ENCODE measurements at regions not wholly inside any gene's neighbourhood (a gene's known extent, or its start where the extent isn't known, plus 50 kb on each side); places are given as distances from the start of the nearest gene placed in this dataset.
A peak's percentile ranks its signal among the peaks of the same experiment; 100 is the strongest.

GRCh38 chr5:90022711-90023053, 386.9 kb downstream of the CETN3 start:
- Histone ChIP-seq H3K36me3 (ENCODE audit: control insufficient read depth, insufficient read depth, low read length) (no peaks in the 10 kb centered on the region), H3K27me3 (replicated peaks; ENCODE audit: control insufficient read depth, insufficient read depth, low read length) (no peaks in the 10 kb centered on the region), H3K4me3 (replicated peaks; ENCODE audit: low read depth, low read length) (no peak overlapping the region)
- TF ChIP-seq, protein P1, sequence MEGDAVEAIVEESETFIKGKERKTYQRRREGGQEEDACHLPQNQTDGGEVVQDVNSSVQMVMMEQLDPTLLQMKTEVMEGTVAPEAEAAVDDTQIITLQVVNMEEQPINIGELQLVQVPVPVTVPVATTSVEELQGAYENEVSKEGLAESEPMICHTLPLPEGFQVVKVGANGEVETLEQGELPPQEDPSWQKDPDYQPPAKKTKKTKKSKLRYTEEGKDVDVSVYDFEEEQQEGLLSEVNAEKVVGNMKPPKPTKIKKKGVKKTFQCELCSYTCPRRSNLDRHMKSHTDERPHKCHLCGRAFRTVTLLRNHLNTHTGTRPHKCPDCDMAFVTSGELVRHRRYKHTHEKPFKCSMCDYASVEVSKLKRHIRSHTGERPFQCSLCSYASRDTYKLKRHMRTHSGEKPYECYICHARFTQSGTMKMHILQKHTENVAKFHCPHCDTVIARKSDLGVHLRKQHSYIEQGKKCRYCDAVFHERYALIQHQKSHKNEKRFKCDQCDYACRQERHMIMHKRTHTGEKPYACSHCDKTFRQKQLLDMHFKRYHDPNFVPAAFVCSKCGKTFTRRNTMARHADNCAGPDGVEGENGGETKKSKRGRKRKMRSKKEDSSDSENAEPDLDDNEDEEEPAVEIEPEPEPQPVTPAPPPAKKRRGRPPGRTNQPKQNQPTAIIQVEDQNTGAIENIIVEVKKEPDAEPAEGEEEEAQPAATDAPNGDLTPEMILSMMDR (IDR thresholded peaks at IDR 0.05; ENCODE audit: insufficient read depth, low read length, poor library complexity, severe bottlenecking): no peak
- no peak for DNase-seq (ENCODE audit: extremely low read depth, insufficient read length)

- Histone ChIP-seq H3K4me3 (replicated peaks; ENCODE audit: low read depth, low read length) (no peak overlapping the region), H3K27me3 (replicated peaks; ENCODE audit: control insufficient read depth, insufficient read depth, low read length) (no peaks in the 10 kb centered on the region), H3K36me3 (ENCODE audit: control insufficient read depth, insufficient read depth, low read length) (no peaks in the 10 kb centered on the region)
- no peak for DNase-seq (ENCODE audit: extremely low read depth, insufficient read length)
- TF ChIP-seq, protein P1 (IDR thresholded peaks at IDR 0.05; ENCODE audit: insufficient read depth, low read length, poor library complexity, severe bottlenecking): no peak
These were observed 387.4 kb downstream of the CETN3 start for GRCh38 chr5:90022002-90022710.

GRCh38 chr5:90020575-90021538, 388.7 kb downstream of the CETN3 start:
- H3K27me3 ChIP-seq (replicated peaks; ENCODE audit: control insufficient read depth, insufficient read depth, low read length): no peaks in the 10 kb centered on the region
- TF ChIP-seq, protein P1 (IDR thresholded peaks at IDR 0.05; ENCODE audit: insufficient read depth, low read length, poor library complexity, severe bottlenecking): no peak
- H3K36me3 ChIP-seq (ENCODE audit: control insufficient read depth, insufficient read depth, low read length): no peaks in the 10 kb centered on the region
- peak overlapping the region; percentile 37 for H3K4me3 ChIP-seq (replicated peaks; ENCODE audit: low read depth, low read length)
- peak; percentile 73 for DNase-seq (ENCODE audit: extremely low read depth, insufficient read length)

DNA sequence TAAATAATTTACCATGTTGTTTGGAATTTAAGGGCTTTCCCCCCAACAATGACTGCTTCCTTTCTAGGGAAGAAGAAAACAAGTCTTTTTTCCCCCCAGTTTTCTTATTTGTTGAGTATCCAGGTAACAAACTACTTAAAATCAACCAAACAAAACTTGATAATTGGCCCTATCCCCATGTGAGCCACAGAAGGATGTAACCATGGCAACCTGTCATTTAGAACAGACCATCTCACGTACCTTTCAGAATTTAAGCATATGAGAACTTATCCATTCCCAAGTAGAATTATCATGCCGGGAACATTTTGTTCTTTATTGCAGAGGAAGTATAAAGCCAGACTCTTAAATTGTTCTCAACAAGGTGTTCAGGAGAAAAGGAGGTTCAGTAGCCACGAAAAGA, 392.3 kb downstream of the CETN3 start:
- TF ChIP-seq, protein P1 (IDR thresholded peaks at IDR 0.05; ENCODE audit: insufficient read depth, low read length, poor library complexity, severe bottlenecking): no peak
- H3K27me3 ChIP-seq (replicated peaks; ENCODE audit: control insufficient read depth, insufficient read depth, low read length): no peaks in the 10 kb centered on the region
- H3K36me3 ChIP-seq (ENCODE audit: control insufficient read depth, insufficient read depth, low read length): no peaks in the 10 kb centered on the region
- no peak for DNase-seq (ENCODE audit: extremely low read depth, insufficient read length)
- no peak overlapping the region for H3K4me3 ChIP-seq (replicated peaks; ENCODE audit: low read depth, low read length)

DNA sequence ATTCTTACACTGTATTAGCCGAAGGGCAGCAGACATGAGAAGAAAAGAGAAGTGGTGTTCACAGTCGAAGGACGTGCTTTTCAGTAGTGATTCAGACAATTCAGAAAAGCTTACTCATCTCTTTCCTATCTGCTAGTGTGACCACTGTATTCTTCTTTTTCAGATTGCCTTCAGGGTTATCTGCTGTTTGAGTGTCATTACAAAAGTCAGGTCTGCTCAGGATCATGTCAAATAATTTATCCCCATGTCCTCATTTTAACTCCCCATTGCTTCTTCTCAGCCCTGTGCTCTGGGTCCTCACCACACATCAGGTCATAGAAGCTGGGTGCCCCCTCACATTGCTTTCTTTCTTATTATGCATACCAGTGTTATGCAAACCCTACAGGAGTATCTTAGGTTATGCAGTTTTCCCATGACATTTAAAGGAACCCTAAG, 394.0 kb downstream of the CETN3 start:
- Histone ChIP-seq H3K27me3 (replicated peaks; ENCODE audit: control insufficient read depth, insufficient read depth, low read length) (no peaks in the 10 kb centered on the region), H3K36me3 (ENCODE audit: control insufficient read depth, insufficient read depth, low read length) (no peaks in the 10 kb centered on the region), H3K4me3 (replicated peaks; ENCODE audit: low read depth, low read length) (no peak overlapping the region)
- DNase-seq (ENCODE audit: extremely low read depth, insufficient read length): peak; percentile 56
- TF ChIP-seq, protein P1 (IDR thresholded peaks at IDR 0.05; ENCODE audit: insufficient read depth, low read length, poor library complexity, severe bottlenecking): no peak
